H1 (cell line): ENCODE measurements at regions not wholly inside any gene's neighbourhood (a gene's known extent, or its start where the extent isn't known, plus 50 kb on each side); places are given as distances from the start of the nearest gene placed in this dataset.

Experiments
- BCL11A ChIP-seq, 2 experiments: IDR thresholded peaks; one replicate each; pipeline ENCODE4 v1.6.1; 2011; ENCODE audit warnings: low read depth in 2 of 2, low read length in 2 of 2, mild to moderate bottlenecking in 2 of 2
- EP300 ChIP-seq, 2 experiments: IDR thresholded peaks; 1 replicate in 1 of 2; 2 replicates in 1 of 2; pipeline ENCODE4 v1.6.1; 2011 to 2012; ENCODE audit warnings: low read depth in 2 of 2, low read length in 2 of 2, mild to moderate bottlenecking in 2 of 2, borderline replicate concordance in 1 of 2, inconsistent platforms in 1 of 2, moderate library complexity in 1 of 2
- FOSL1 ChIP-seq: IDR thresholded peaks from 2 replicates; pipeline ENCODE4 v1.6.1; 2011; ENCODE audit warnings: mild to moderate bottlenecking, low read depth, low read length, moderate library complexity; ENCODE audit not compliant: insufficient read depth
- KDM1A ChIP-seq: fragments of 200-600, 300-600 bp; sonication (generic); IDR thresholded peaks from 2 replicates; pipeline ENCODE4 v1.7.1; 2016; ENCODE audit warnings: mild to moderate bottlenecking, low read length, borderline replicate concordance
- KDM4A ChIP-seq: IDR thresholded peaks from one replicate; pipeline ENCODE4 v1.7.1; 2012; ENCODE audit warnings: low read depth, mild to moderate bottlenecking, moderate library complexity, low read length, inconsistent platforms; ENCODE audit not compliant: severe bottlenecking
- POLR2A ChIP-seq, 2 experiments: IDR thresholded peaks; 1 replicate in 1 of 2; 2 replicates in 1 of 2; pipeline ENCODE4 v1.6.1; 2011; ENCODE audit warnings: low read depth in 2 of 2, low read length in 2 of 2, mild to moderate bottlenecking in 2 of 2; ENCODE audit errors: control extremely low read depth in 1 of 2
- RXRA ChIP-seq: IDR thresholded peaks from 2 replicates; pipeline ENCODE4 v1.6.1; 2011; ENCODE audit warnings: low read depth, mild to moderate bottlenecking, low read length, moderate library complexity; ENCODE audit not compliant: insufficient read depth
- SAP30 ChIP-seq: fragments of 300-600 bp; sonication (generic); IDR thresholded peaks from 2 replicates; pipeline ENCODE4 v1.7.1; 2012; ENCODE audit warnings: low read length, moderate library complexity, mild to moderate bottlenecking, inconsistent platforms; ENCODE audit not compliant: insufficient read depth, insufficient replicate concordance

- no peak for TF ChIP-seq SAP30
- no peak for TF ChIP-seq KDM1A
- TF ChIP-seq EP300 (IDR thresholded peaks at IDR 0.05; ENCODE audit: borderline replicate concordance in 1 of 2, low read depth in 2 of 2, low read length in 2 of 2), result peak in 1 of 2 experiments; percentile 59; a peak in 1 of 3 replicates
- no peak for TF ChIP-seq BCL11A (IDR thresholded peaks at IDR 0.05; ENCODE audit: low read depth in 2 of 2, low read length in 2 of 2)
- no peak for TF ChIP-seq FOSL1
- no peak for TF ChIP-seq POLR2A (IDR thresholded peaks at IDR 0.05; ENCODE audit: control extremely low read depth in 1 of 2, low read depth in 2 of 2, low read length in 2 of 2)
- TF ChIP-seq RXRA, result 0 out of 2 replicates have a peak, but pooled peaks have one; percentile 13
- TF ChIP-seq KDM4A, result no peak
Measured at GRCh38 chr18:47560723-47561715, 309.6 kb upstream of the SKOR2 start (continued).
